ENCODE measurements at regions not wholly inside any gene's neighbourhood (a gene's known extent, or its start where the extent isn't known, plus 50 kb on each side); places are given as distances from the start of the nearest gene placed in this dataset.
"Not testable (repeated sequence)": the region's sequence is repeated elsewhere in the genome, so short reads cannot be mapped to it uniquely, and the experiment has no call there.

GRCh38 chr13:87536499-87536898 lies 134.7 kb upstream of the SLITRK5 start:
- DNase-seq (ENCODE audit: extremely low spot score): no peak
- TF ChIP-seq CTBP1 (IDR thresholded peaks at IDR 0.05; ENCODE audit: borderline replicate concordance) (no peak), SUZ12 (IDR thresholded peaks at IDR 0.05) (no peak), TARDBP (IDR thresholded peaks at IDR 0.05) (no peak), ZNF384 (IDR thresholded peaks at IDR 0.05) (no peak), PKNOX1 (IDR thresholded peaks at IDR 0.05) (no peak), BHLHE40 (IDR thresholded peaks at IDR 0.05; ENCODE audit: borderline replicate concordance) (no peak), FOXK2 (IDR thresholded peaks at IDR 0.05) (no peak), FOXA1 (IDR thresholded peaks at IDR 0.05) (no peak), ELF4 (IDR thresholded peaks at IDR 0.05) (no peak), ARNT (IDR thresholded peaks at IDR 0.05) (no peak), SP1 (IDR thresholded peaks at IDR 0.05) (no peak), L3MBTL2 (conservative IDR thresholded peaks at IDR 0.05) (no peak), FOXM1 (IDR thresholded peaks at IDR 0.05; ENCODE audit: borderline replicate concordance) (no peak), HDGF (IDR thresholded peaks at IDR 0.05; ENCODE audit: borderline replicate concordance) (no peak), LEF1 (IDR thresholded peaks at IDR 0.05; ENCODE audit: borderline replicate concordance) (no peak)
- ChIA-PET CTCF (no interaction called here), POLR2A (no interaction called here)

DNA sequence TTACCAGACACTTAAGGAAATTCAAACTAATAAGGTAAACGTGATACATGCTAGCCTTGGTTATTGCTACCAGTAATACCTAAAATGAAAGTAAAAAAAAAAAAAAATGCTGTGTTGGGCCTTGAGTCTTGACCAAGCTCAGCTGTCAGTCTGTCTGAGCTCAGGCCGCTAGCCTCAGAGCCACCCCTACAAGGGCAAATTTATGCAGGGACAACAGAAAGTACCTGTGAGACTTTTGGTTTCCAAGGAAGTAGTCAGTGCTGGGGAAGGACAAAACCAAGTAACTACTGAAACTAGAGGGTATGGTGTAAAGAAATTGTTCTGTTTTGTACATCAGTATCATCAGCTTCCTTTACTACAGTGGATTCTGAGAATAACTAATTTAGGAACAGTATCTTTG lies 134.3 kb upstream of the SLITRK5 start:
- POLR2A ChIA-PET: no interaction called here
- TF ChIP-seq LEF1 (IDR thresholded peaks at IDR 0.05; ENCODE audit: borderline replicate concordance) (no peak), L3MBTL2 (conservative IDR thresholded peaks at IDR 0.05) (no peak), ARNT (IDR thresholded peaks at IDR 0.05) (no peak), SUZ12 (IDR thresholded peaks at IDR 0.05) (no peak), TARDBP (IDR thresholded peaks at IDR 0.05) (no peak), BHLHE40 (IDR thresholded peaks at IDR 0.05; ENCODE audit: borderline replicate concordance) (no peak), SP1 (IDR thresholded peaks at IDR 0.05) (no peak), ELF4 (IDR thresholded peaks at IDR 0.05) (no peak), NFRKB (IDR thresholded peaks at IDR 0.05) (no peak), ZNF384 (IDR thresholded peaks at IDR 0.05) (no peak), HDGF (IDR thresholded peaks at IDR 0.05; ENCODE audit: borderline replicate concordance) (no peak)
- CTCF ChIA-PET: no interaction called here
- DNase-seq (ENCODE audit: extremely low spot score): no peak

DNA sequence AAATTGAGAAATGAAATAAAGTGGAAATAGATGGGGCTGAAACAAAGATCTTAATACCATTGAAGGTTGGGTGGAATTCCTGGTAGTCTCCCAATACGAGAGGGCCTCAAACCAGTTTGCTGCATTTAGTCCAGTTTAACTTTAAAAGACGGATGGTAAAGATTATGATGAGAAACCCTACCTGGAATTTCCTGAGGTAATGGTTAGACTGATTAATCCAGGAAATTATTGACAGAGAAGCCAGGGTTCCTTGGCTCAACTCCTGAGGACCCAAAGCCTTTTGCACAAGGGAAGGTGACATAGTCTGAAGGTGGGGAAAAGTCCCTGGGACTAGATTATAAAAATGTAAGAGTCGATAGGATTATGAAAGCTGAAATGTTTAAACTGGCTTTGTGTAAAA lies 133.2 kb upstream of the SLITRK5 start:
- POLR2A ChIA-PET: no interaction called here
- DNase-seq (ENCODE audit: extremely low spot score): no peak
- CTCF ChIA-PET: no interaction called here
- TF ChIP-seq HDGF (IDR thresholded peaks at IDR 0.05; ENCODE audit: borderline replicate concordance): no peak
- no peak for TF ChIP-seq L3MBTL2 (conservative IDR thresholded peaks at IDR 0.05)
- no peak for TF ChIP-seq FOXA1 (IDR thresholded peaks at IDR 0.05)
- no peak for TF ChIP-seq ZNF384 (IDR thresholded peaks at IDR 0.05)

GRCh38 chr13:87538366-87539052 lies 132.7 kb upstream of the SLITRK5 start:
- no peak for DNase-seq (ENCODE audit: extremely low spot score)
- TF ChIP-seq LEF1 (IDR thresholded peaks at IDR 0.05; ENCODE audit: borderline replicate concordance) (no peak), ARNT (IDR thresholded peaks at IDR 0.05) (no peak)
- ChIA-PET POLR2A (no interaction called here), CTCF (no interaction called here)

DNA sequence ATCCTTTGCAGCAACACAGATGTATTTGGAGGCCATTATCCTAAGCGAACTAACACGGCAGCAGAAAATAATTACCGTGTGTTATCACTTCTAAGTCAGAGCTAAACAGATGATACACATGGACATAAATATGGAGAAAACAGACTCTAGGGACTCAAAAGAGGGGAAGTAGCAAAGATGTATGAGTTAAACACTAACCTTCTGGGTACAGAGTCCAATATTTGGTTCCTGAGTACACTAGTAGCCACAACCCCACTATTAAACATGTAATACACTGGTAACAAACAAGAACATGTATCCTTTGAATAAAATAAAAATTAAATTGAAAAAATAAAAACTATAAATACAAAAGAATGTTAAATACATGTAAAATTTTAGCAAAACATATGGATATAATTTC lies 118.0 kb upstream of the SLITRK5 start:
- no peak for TF ChIP-seq LEF1 (IDR thresholded peaks at IDR 0.05; ENCODE audit: borderline replicate concordance)
- TF ChIP-seq ARNT (IDR thresholded peaks at IDR 0.05): no peak
- no peak for TF ChIP-seq NFRKB (IDR thresholded peaks at IDR 0.05)
- no peak for TF ChIP-seq FOXK2 (IDR thresholded peaks at IDR 0.05)
- no peak for TF ChIP-seq SP1 (IDR thresholded peaks at IDR 0.05)
- TF ChIP-seq ZNF384 (IDR thresholded peaks at IDR 0.05): no peak
- TF ChIP-seq TARDBP (IDR thresholded peaks at IDR 0.05): no peak
- no peak for TF ChIP-seq L3MBTL2 (conservative IDR thresholded peaks at IDR 0.05)
- no peak for TF ChIP-seq HDGF (IDR thresholded peaks at IDR 0.05; ENCODE audit: borderline replicate concordance)
- no peak for TF ChIP-seq ELF4 (IDR thresholded peaks at IDR 0.05)
- TF ChIP-seq BHLHE40 (IDR thresholded peaks at IDR 0.05; ENCODE audit: borderline replicate concordance): no peak
- no peak for TF ChIP-seq FOXM1 (IDR thresholded peaks at IDR 0.05; ENCODE audit: borderline replicate concordance)
- POLR2A ChIA-PET: no interaction called here
- DNase-seq (ENCODE audit: extremely low spot score): no peak
- CTCF ChIA-PET: no interaction called here

- ChIA-PET POLR2A (no interaction called here), CTCF (no interaction called here)
- TF ChIP-seq ZNF384 (IDR thresholded peaks at IDR 0.05) (no peak), PKNOX1 (IDR thresholded peaks at IDR 0.05) (no peak), L3MBTL2 (conservative IDR thresholded peaks at IDR 0.05) (no peak), NFRKB (IDR thresholded peaks at IDR 0.05) (no peak), FOXK2 (IDR thresholded peaks at IDR 0.05) (no peak), TARDBP (IDR thresholded peaks at IDR 0.05) (no peak), FOXA1 (IDR thresholded peaks at IDR 0.05) (no peak), SP1 (IDR thresholded peaks at IDR 0.05) (no peak), SUZ12 (IDR thresholded peaks at IDR 0.05) (no peak), FOXM1 (IDR thresholded peaks at IDR 0.05; ENCODE audit: borderline replicate concordance) (no peak), ARNT (IDR thresholded peaks at IDR 0.05) (no peak), LEF1 (IDR thresholded peaks at IDR 0.05; ENCODE audit: borderline replicate concordance) (no peak), CTBP1 (IDR thresholded peaks at IDR 0.05; ENCODE audit: borderline replicate concordance) (no peak), HDGF (IDR thresholded peaks at IDR 0.05; ENCODE audit: borderline replicate concordance) (no peak), ELF4 (IDR thresholded peaks at IDR 0.05) (no peak), BHLHE40 (IDR thresholded peaks at IDR 0.05; ENCODE audit: borderline replicate concordance) (no peak)
- no peak for DNase-seq (ENCODE audit: extremely low spot score)
These were observed 117.1 kb upstream of the SLITRK5 start for GRCh38 chr13:87554045-87554444.

- no peak for TF ChIP-seq NFRKB (IDR thresholded peaks at IDR 0.05)
- no peak for TF ChIP-seq ARNT (IDR thresholded peaks at IDR 0.05)
- TF ChIP-seq L3MBTL2 (conservative IDR thresholded peaks at IDR 0.05): no peak
- peak; percentile 63; the same call in 1 of the 2 replicates for TF ChIP-seq FOXA1 (IDR thresholded peaks at IDR 0.05)
- TF ChIP-seq LEF1 (IDR thresholded peaks at IDR 0.05; ENCODE audit: borderline replicate concordance): no peak
- peak; percentile 63; the same call in 1 of the 2 replicates for TF ChIP-seq PKNOX1 (IDR thresholded peaks at IDR 0.05)
- no peak for TF ChIP-seq SUZ12 (IDR thresholded peaks at IDR 0.05)
- TF ChIP-seq SP1 (IDR thresholded peaks at IDR 0.05): no peak
- TF ChIP-seq FOXK2 (IDR thresholded peaks at IDR 0.05): no peak
- no peak for TF ChIP-seq FOXM1 (IDR thresholded peaks at IDR 0.05; ENCODE audit: borderline replicate concordance)
- TF ChIP-seq ELF4 (IDR thresholded peaks at IDR 0.05): no peak
- TF ChIP-seq TARDBP (IDR thresholded peaks at IDR 0.05): no peak
- no peak for TF ChIP-seq HDGF (IDR thresholded peaks at IDR 0.05; ENCODE audit: borderline replicate concordance)
- DNase-seq (ENCODE audit: extremely low spot score): no peak
- ChIA-PET POLR2A (no interaction called here), CTCF (no interaction called here)
These were observed 113.4 kb upstream of the SLITRK5 start for GRCh38 chr13:87557788-87558187.

DNA sequence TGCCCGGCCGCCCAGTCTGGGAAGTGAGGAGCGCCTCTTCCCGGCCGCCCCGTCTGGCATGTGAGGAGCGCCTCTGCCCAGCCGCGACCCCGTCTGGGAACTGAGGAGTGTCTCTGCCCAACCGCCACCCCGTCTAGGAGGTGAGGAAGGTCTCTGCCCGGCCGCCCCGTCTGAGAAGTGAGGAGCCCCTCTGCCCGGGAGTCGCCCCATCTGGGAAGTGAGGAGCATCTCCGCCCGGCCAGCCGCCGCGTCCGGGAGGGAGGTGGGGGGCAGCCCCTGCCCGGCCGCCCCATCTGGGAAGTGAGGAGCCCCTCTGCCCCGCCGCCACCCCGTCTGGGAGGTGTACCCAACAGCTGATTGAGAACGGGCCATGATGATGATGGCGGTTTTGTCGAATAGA lies 109.6 kb upstream of the SLITRK5 start:
- DNase-seq (ENCODE audit: extremely low spot score); POLR2A ChIA-PET; CTCF ChIA-PET: not testable (repeated sequence)
